DMS79 treated with DMSO at 0.1 percent for 48 hours (cell line): ENCODE measurements at regions not wholly inside any gene's neighbourhood (a gene's known extent, or its start where the extent isn't known, plus 50 kb on each side); places are given as distances from the start of the nearest gene placed in this dataset.

ENCODE experiments used
- DNase-seq: peaks from one replicate; lab custom pipeline; 2025; lab: John Stamatoyannopoulos, UW

- no peak for DNase-seq
Measured at GRCh38 chr5:67467110-67467509, 270.5 kb upstream of the CD180 start.

DNA sequence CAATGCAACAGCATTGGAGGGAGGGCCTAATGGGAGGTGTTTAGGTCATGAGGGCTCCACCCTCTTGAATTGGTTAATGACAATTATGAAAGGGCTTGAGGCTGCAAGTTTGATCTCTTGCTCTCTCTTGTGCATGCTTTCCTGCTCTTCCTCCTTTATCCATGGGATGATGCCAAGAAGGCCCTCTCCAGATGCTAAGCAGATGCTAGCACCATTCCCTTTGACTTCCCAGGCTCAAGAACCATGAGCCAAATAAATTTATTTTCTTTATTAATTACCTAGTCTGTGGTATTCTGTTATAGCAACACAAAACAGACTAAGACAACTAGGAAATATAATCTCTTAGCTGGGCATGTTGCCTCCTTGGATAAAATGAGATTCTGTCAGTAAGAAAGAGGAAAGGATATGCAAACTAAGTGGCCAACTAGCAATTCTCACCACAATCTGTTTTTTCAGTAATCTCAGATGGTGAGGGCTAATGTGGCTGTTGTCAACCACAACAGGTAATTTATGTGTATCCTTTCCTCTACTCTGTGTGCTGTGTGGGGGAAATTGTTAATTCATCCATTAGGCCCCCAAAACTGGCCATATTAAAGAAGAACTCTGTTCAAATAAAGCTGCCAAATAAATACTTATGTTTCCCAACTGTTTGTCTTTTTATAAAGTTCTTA is 269.1 kb upstream of the CD180 start:
- DNase-seq: no peak

- DNase-seq: no peak
Measured at GRCh38 chr5:67462147-67462546, 265.5 kb upstream of the CD180 start.

GRCh38 chr5:67459253-67459652 is 262.7 kb upstream of the CD180 start:
- no peak for DNase-seq

GRCh38 chr5:67455970-67456369 is 259.4 kb upstream of the CD180 start:
- no peak for DNase-seq

GRCh38 chr5:67454957-67455561 is 258.5 kb upstream of the CD180 start:
- DNase-seq: no peak

DNA sequence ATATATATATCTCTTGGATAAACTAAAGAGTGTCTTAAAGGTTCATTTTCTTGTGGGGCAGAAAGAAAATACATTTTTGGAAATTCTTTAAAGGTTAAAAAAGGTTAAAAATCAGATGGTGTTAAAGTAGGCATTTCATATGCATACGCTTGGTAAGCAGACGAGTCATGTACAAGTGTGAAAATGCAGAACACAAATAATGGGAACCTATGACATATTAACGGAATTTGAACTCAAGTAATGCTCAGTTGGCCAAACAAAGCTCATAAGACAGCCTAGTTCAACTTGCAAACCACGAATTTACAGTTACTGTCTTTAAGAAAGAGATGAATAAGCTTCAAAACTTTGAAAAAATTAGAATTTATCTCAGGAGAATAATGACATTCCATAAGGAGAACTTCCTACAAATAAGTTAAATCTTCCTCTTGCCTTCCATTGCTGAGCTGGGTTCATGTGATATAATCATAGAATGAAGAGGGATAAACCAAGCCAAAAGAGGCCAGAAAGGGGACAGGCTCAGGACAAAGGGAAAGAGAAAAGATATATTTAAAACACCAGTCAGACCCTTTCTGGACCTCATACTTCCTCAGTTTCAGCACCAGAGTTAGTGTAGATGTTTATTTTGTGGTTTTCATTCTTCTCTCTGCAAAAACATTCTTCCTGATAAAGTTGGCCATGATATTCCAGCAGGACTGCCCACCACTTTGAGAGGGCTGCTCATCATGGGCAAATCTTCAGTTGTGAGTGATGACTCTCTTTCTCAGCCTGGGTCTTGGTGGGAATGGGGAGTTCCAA is 256.7 kb upstream of the CD180 start:
- no peak for DNase-seq

DNA sequence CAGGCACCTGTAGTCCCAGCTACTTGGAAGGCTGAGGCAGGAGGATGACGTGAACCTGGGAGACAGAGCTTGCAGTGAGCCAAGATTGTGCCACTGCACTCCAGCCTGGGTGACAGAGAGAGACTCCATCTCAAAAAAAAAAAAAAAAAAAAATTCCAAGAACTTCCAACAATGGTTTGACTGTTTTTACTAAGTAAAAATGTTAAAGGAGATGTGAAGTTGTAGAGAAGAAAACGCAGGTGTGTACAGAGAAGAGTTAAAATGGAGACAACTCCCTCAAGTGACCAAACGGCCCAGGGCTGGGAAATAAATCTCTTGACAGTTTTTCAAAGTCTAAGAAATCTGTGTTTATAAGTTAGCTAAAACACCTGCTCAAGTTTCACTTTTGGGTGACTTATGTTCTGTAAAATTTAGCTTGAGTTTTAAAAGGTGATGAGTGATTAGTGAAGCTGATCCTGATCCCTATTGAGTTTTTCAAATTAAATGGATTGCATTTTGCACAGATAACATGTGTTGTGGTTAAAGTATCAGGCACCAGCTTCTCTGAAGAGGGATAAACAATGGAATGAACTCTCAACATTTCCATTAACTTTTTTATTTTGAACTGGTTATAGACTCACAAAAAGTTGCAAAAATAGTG is 255.2 kb upstream of the CD180 start:
- DNase-seq: no peak

DNA sequence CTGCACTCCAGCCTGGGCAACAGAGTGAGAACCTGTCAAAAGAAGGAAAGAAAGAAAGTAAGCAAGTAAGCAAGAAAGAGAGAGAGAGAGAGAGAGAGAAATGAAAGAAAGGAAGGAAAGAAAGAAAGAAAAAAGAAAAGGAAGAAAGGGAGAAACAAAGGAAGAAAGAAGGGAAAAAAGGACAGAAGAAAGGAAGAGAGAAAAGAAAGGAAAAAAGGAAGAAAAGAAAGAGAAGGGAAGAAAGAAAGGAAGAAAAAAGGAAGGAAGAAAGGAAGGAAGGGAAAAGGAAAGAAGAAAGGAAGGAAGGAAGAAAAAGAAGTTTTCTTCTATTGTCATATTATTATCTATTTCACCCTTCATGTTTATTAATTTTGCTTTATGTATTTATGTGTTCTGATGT is 251.1 kb upstream of the CD180 start:
- no peak for DNase-seq

- DNase-seq: no peak
Measured at GRCh38 chr5:67437905-67438845, 241.6 kb upstream of the CD180 start.

DNA sequence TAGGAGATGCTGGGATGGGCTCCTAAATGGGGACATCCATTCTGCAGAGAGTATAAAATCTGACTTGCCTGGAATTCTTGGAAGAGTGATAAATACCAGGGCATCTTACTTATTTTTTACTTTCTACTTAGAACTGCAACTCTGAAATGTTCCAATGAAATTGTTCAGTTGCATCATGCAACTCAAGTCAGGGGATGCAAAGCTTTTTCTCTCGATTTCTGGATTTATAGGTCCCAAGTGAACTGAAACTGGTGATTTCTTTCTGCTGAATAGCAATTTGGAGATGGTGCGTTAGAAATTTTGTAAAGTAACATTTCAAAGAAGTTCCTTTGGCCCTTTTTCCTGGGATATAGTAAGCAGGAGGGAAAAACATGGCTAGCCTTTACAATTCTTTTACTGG is 238.4 kb upstream of the CD180 start:
- no peak for DNase-seq

- no peak for DNase-seq
Measured at GRCh38 chr5:67434466-67434865, 237.9 kb upstream of the CD180 start.

- DNase-seq: no peak
Measured at GRCh38 chr5:67432606-67433005, 236.0 kb upstream of the CD180 start.

- DNase-seq: no peak
Measured at GRCh38 chr5:67431191-67431590, 234.6 kb upstream of the CD180 start.

- DNase-seq: no peak
Measured at GRCh38 chr5:67427850-67428298, 231.3 kb upstream of the CD180 start.

GRCh38 chr5:67426961-67427849 is 230.6 kb upstream of the CD180 start:
- no peak for DNase-seq

DNA sequence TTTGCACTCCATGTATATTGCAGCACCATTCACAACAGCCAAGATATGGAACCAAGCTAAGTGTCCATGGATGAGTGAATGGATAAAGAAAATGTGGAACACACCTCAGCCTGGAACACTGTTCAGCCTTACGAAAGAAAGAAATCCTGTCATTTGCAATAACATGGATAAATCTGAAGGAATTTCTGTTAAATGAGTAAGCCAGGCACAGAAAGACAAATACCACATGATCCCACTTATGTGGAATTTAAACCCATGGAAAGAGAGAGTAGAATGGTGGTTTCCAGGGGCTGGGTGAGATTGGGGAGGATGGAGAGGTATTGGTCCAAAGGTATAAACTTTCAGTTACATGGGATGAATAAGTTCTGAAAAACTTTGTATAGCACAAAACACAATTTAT is 228.9 kb upstream of the CD180 start:
- no peak for DNase-seq

DNA sequence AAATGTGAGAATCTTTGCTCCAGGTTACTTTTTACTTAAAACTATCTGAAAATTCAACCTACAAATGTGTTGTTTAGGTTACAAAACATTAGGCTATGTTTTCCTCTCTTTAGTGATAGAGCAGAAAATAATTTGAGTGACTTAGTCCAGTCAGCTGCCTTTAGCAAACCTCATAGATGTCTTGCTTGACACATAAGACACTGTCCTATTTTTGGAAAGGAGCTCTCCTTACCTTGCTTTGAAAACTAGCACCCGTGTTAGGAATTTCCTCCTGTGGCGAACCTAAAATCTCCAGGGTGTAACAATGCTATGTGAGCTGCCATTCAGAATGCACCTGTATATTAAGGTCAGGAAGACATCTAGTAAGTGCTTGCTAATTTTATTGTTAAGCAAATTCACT is 221.2 kb upstream of the CD180 start:
- DNase-seq: no peak

- no peak for DNase-seq
Measured at GRCh38 chr5:67416986-67417385, 220.4 kb upstream of the CD180 start.

- DNase-seq: no peak
Measured at GRCh38 chr5:67416133-67416937, 219.7 kb upstream of the CD180 start.
